ENCODE measurements at regions not wholly inside any gene's neighbourhood (a gene's known extent, or its start where the extent isn't known, plus 50 kb on each side); places are given as distances from the start of the nearest gene placed in this dataset.
"Not testable (repeated sequence)": the region's sequence is repeated elsewhere in the genome, so short reads cannot be mapped to it uniquely, and the experiment has no call there.

DNA sequence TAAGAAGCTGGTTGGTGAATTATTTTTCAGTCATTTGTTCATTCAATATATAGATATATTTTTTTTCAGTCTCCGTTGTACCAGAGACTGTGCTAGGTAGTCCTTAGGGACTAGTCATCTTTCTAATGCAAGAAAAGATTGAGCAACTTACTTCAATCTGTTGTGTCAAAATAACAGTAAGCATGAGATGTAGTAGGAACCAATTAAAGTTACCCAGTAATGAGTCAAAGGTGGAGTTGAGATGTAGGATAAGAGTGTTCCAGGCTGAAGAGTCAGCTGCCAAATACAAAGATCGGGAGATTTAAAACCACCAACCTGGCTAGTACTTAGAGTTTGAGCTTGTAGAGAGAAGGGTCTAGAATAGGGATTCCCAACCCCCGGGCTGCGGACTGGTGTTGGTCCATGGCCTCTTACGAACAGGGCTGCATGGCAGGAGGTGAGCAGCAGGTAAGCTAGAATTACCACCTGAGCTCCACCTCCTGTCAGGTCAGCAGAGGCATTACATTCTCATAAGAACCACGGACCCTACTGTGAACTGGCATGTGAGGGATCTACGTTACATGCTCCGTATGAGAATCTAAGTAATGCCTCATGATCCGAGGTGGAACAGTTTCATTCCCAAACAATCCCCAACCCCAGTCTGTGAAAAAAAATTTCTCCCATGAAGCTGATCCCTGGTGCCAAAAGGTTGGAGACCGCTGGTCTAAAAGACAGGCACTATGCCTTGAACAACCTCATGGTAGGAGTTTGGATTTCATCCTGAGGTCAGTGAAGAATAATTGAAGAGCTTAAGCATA is 1241.5 kb upstream of the WWC1 start:
- DNase-seq, result no peak

DNA sequence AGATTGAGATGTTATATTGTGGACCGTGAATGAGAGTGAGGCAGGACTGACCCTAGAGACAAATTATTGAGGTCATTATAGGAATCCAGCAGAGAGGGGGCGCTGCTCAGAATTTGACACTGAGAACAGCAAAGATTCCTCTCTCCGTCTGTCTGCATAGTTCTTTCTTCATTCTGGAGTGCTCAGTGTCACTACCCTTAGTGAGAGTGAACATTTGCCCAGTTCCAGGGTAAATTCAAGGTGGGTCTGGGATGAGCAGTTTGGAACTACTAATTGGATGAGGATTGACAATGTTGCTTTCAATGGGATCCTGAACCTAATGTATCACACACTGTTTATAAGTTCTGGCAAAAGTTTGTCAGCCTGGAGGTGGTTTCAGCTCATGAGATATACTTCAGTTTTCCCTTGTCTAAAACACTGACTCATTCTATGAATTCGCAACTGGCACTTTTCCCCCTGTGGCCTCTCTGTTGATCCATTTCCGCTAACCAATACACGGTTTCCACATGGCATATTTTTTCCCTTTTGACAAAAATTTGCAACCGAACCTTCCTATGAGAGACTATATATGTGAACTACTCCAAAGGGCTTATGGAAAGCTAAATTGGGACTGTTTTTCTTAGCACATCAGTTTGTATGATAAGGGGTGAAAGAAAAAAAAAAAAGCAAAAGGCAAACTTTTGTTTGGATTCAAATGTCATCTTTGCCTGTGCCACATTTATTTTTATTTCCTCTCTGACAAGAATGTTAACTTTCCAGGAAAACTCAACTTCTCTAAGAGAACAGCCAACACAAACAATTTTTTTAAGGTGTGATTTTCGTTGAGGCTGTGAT is 1240.7 kb upstream of the WWC1 start:
- DNase-seq, result no peak

DNA sequence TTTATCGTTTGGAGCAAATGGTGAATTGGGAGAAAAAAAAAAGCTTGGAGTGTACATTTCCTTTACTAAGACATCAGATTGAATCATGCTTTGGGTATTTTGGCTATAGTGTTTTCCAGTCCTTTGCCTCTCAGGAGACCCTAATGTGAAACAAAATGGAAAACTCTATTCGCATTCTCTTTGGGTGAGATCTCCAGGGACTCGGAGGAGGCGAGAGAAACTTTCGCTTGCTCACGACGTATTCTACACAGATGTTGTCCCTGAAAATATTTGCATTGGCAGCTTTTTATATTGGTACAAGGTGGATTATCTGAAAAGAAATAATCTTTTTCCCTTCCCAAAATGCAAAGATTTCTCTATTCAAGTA is 1240.1 kb upstream of the WWC1 start:
- DNase-seq, result no peak

DNA sequence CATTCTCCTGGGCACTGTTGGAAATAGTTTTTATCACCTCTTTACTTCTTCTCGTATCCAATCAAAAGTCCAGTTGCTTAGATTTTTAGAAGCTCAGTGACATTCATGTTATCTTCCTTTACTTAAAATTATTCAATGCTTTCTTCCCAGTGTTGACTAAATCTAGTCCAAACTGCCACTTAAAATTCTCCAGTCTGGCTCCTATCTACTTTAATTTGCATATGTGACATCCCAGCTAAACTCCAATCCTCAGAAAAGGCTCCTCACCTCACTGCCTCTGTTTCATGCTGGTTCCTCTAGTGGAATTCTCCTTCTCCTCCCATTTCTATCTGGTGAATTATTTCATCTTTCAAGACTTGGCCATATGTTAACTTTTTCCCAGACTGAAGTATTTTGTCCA is 1238.7 kb upstream of the WWC1 start:
- no peak for DNase-seq

DNA sequence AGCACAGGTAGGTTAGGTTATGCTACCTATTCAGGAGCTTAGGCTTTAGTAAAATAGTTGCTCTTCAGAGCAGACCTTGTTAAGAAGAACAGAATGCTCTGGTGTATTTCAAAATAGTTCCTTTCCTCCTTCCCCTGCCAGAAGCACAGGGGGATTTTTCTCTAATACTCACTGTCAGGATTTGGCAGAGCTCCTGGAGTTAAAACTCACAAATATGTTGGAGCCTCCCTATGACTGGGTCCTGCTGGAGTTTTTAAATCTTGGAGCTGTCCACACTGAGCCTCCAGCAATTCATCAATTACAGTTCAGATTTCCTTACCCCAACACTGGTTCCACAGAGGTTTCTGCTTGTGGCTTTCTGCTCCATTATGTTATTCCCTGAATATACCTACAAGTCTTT is 1233.8 kb upstream of the WWC1 start:
- DNase-seq, result no peak

DNA sequence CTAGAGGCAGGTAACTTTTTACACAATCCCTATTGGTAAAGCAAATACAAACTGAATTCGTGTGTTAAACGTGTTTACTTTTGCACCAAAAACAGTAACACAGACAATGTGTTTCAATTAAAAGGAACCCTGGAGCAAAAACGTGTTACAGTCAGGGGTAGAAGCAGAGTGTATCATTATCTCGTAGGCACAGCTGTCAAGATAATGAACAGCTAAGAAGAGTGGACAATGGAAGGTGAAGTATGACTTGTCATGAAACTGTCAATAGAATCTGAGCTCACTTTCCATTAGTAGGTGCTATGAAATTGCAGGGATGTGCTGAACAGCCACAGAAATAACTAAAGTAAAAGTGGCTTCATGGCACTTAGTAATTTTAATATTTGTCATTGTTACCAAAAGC is 1229.8 kb upstream of the WWC1 start:
- DNase-seq, result no peak

DNA sequence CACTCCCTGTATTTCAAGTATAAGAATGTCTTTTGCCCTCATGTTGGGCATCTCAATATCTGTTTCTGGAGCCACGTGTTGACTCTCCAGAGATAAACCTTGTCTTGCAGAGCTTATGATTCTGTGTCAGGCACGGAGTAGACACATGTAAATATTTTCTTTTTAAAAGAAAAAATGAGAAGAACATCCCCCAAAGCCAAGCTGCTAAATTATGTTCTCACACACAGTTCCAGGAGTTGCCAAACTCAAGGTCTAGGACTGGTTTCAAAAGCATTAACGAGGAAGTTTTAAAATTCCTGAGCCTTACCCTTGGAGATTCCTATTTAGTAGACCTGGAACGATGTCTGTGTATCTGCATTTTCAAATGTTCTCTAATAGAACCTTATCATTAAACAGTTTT is 1228.3 kb upstream of the WWC1 start:
- no peak for DNase-seq

DNA sequence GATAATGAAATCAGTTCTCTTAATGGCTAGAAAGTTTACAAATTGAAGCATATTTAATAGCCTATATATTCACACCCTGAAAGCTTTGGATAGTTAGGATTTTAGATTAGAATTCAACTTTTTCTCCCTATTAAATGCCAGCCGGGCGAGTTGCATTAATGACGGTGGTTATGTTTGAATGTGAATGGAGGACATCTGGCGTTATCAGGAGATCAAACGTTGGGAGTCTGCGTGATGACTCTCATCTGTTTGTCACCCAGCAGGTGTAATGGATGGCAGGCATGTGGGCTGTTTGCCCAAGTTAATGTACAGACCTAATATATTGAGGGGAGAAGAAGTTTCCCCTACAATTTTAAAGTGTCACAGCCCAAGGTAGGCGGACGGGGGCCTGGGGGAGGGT is 1227.7 kb upstream of the WWC1 start:
- DNase-seq, result no peak

DNA sequence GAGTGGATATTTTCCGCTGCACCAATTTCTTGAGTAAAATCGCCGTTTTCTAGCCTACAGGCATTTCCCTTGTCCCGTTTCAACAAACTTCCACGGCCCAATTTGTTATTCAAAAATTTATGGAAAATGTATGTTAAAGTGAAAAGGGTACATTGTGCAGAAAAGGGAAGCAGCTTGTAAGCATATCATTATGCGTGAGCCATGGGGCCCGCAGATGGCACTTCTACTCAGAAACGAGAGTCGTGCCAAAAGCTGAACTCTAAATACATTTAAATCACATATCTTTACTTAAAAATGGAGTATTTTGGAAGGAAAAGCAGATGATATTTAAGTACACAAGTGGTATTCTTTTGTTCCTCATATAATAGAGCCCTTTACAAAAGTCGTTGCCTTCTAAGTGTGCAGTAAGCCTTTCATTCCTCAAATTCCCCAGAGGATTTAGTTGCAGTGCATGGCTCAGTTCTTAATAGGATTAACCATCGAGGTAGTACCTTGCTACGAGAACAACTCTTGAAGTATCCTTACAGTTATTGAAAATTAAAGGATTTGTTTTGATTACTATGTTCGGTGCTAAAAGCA is 1227.2 kb upstream of the WWC1 start:
- DNase-seq, result no peak

DNA sequence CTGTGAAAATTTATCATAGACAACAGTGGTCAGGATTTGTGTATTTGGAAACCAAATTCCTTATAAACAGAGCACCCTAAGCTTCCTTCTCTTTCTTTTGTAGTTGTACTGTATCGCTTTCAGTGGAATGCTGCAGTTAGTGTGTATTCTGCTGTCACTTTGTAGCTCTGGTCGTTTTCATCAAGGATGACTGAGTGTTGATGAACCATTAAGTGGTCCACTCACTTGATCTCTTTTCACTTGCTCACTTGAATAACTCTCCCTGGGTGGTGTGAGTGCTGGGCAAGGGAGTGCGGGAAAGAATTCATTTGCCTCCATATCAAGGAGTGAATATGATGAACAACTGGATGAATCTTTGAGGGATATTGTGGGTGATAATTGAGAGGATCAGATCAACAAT is 1225.7 kb upstream of the WWC1 start:
- no peak for DNase-seq

DNA sequence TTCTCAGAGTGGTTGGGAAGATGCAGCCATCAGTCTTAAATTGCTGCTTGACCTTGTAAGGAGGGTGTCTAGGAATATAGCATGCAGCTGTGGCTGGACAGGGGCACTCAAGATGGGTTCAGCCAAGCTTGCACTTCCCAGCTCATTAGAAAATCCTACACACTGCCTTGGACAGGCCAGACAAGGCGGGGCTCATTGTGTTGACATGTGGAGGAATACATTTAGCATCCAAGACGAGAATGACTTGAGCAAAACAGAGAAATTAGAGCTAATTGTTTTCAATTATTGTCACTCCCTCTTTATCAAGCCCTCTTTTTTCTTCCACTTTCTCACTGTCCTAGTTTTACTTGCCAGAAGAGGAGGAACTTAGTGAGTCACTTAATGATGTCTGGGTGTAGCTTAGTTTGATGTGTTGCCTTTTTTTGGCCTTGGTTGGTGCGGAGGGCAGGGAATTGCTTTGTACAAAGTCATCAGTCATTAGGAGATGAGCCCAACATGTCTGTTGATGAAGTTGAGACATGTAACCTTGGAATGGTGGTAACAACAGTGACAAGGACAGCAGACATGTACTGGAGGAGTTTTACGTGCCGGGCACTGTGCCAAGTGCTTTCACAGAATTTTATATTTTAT is 1219.3 kb upstream of the WWC1 start:
- no peak for DNase-seq

DNA sequence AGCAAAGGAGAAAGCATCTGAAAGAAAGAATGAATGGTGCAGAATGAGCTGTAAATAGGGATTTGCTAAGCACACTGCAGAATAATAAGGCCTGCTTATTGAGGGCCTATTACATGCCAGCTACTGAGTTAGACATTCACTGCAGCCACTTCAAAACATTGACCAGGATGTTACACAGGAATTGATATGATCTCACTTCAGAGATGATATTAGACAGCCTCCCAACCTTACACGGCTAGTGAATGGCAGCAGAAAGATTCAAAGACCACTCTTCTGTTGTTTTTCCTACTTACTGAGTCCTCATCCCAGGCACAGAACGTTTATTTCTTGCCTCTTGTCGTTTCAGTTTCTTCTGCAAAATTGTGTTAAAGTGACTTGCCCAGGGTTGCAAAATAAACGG is 1209.9 kb upstream of the WWC1 start:
- no peak for DNase-seq

DNA sequence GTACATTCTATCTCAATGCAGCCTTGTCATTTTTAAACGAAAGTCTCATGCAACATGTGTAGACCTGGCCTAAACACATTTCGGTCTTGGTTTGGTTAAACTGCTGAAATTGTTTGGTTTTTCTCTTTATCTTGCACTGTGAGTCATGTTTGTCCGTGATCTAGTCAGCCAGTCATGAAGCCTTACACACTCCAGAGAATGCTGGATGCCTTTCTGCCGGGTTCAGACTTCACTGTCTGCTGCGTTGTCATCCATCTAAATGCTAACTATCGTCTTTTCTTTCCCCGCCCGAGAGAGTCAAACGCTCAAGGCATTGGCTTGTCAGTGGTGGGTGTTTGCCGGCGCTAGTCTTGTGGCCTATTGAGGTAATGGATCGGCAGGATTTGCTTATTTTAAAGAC is 1194.6 kb upstream of the WWC1 start:
- no peak for DNase-seq

DNA sequence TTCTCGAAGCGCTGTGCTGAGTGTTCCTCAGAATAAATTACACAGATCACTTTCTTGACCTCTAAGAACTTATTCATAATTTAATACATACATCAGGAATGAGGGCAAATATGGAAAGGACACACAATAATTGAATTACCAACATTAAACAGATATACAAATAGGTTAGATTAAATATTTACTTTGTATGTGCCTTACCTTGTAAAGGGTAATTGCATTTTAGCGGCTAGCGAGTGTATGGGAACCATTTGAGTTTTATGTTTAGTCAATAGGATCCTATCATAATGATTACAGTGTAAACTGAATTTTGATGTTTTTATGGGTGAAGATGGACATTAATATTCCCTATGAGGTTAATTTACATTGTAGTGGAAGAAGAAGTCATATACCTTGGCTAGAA is 1187.1 kb upstream of the WWC1 start:
- no peak for DNase-seq

DNA sequence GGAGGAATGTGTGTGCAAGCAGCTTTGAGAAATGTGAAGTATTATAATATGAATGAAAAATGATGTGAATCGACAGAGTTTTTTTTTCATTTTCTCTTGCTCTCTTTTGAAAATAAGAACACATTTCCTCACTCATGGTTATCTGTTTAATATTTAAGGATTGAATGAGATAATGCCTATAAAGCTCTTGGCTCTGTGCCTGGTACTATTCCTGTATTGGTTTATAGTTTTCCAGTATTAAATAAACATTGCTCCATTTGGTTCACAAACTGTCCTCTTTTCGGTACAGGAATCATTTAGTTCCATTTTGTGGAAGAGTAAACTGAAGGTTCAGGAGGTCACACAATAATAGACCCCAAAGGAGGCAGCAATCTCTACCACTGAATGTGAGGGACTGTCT is 1185.5 kb upstream of the WWC1 start:
- no peak for DNase-seq

DNA sequence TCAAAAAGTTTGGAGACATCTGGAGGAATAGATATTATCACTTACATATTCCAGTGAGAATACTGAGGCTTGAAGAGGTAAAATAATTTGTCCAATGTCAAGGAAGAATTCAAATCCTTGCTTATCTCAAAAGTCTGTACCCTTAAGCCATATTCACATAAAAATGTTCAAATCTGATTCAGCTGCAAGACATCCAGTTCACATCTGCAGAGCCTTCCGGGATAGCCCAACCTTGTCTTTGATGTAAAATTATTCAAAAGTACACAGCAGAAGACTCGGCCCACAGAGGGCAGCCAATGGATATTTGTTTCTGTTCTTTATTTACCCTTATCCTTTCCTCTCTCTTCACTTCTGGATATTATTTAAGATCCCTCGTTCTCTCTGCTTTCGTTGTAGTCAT is 1183.8 kb upstream of the WWC1 start:
- DNase-seq, result no peak

DNA sequence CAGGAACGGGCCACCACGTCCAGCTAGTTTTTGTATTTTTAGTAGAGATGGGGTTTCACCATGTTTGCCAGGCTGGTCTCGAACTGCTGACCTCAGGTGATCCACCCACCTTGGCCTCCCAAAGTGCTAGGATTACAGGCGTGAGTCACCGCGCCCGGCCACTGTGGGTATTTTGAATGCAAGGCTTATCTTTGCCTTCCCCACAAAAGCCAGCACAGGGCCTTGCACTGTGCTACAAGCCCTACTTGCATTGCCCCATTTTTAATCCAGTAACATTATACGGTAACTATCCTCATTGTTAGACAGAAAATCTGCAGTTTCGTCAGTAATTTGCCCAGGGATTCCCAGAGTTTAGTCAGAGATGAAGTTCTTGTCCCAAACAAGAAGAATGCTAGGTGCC is 1183.2 kb upstream of the WWC1 start:
- not testable (repeated sequence) for DNase-seq

DNA sequence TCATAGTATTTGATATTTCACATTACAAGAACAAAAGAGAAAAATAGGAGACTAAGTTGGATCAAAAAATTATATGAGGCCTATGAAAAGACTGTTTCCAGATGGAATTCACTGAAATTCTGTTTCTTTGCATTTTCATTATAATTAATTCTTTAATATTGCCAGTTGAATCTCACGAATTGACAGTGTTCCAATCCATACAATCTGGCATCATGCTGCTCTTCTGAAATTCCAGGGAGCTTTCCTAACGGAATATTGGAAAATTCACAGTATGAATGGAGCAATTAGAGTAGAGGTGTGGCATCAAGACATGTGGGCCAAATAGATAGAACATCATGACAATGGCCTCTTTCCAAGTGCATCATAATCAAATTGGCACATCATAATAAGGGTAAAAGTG is 1178.9 kb upstream of the WWC1 start:
- no peak for DNase-seq

DNA sequence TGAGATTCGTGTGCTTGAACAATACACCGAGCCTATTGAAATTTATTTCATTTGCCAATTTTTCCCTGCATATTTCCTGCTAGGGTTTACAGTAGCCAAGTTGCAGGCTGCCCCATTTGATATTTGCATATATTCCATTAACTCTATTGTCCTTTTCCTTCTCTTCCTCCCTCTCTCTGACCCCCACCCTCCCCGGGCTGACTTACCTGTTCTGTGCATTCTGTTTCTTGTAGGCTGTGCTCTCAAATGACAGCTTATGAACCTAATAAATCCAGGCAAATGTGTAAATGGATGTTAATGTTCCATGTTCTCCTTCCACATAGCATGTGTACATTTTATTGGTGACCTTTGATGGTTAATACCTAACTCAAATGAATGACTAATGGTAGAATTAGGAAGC is 1169.2 kb upstream of the WWC1 start:
- DNase-seq, result no peak

DNA sequence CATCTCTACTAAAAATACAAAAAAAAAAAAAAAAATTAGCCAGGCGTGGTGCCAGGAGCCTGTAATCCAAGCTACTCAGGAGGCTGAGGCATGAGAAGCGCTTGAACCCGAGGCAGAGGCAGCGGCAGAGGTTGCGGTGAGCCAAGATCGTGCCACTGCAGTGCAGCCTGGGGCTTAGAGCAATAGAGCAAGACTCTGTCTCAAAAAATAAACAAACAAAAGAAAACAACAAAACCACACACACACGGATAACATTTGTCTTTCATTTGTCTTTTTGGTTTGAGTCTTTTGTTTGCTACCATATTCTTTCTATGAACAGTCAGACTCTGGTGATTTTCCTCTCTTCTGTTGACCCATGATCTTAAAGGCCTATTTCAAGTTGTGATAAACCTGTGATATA is 1168.3 kb upstream of the WWC1 start:
- no peak for DNase-seq

DNA sequence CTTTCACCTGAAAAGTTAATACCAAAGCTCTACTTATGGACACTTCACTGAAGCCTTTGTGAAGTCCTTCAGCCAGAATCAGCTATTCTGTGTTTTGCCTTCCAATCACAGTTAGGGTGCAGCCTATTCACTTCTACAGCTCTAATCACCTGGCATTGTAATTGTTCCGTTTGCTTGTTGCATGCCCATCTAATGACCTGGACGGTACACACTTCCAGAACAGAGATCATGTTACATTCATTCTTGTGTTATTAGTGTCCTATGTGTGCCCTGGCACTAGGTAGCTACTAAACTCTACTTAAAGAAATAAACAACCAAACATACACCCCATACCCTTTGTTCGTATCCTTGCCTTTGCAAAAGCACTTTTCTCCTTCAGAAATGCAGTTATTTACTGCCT is 1162.9 kb upstream of the WWC1 start:
- DNase-seq, result no peak

DNA sequence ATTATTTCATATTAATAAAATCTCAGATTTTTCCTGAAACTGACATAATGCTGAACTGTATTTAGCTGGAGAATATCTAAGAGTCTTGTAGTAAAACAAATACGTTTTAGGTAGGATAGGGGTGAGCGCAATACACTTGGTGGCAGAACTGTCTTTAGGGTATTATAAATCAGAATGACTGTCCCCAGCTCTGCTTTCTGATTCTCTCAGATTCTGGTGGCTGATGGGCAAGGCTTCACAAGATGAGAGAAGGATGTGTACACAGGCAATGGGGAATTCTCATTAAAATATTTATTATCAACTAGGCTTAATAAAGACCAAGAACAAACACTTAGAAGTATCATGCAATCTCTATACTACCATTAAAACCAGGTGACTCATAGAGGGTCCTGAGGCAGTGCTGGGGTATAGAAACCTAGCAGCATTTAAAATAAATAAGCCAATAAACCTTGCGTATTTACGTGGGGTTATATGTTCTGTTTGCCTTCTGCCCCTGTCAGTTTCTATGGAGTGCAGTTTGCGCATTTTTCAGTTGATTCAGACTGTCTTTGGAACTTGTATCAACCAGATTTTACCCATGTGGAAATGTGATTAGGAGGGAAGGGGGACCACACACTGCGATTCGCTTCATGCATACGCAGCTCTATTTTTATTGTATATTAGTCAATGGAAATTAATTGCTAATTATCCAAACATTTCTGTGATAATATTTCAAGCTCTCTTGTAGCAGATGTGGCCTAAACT is 1150.7 kb upstream of the WWC1 start:
- no peak for DNase-seq

DNA sequence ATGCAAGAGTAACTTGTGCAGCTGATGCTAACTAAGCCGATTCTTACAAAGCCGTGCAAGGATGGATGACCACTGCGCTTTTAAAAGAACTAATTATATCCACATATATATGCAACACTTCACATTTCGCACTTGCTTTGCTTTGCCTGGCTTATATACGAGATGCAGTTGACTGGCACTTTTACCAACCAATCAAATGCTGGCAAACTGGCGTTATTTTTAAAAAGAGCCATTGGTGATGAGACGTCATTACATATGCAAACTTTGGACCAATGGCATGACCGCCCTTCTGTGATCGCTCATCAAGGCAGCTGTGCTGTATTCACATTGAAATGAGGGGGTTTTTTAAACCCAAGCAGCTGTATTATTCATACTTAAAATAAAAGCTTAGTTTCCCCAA is 1147.7 kb upstream of the WWC1 start:
- DNase-seq, result no peak
